ENCODE measurements at regions not wholly inside any gene's neighbourhood (a gene's known extent, or its start where the extent isn't known, plus 50 kb on each side); places are given as distances from the start of the nearest gene placed in this dataset.

GRCh38 chr3:178198329-178198728 lies 337.9 kb upstream of the KCNMB2 start:
- no peak for DNase-seq (ENCODE audit: low spot score in 2 of 2)
- no peak for TF ChIP-seq CTCF (IDR thresholded peaks at IDR 0.05)
- Histone ChIP-seq H3K27me3 (no peaks in the 10 kb centered on the region), H3K36me3 (no peaks in the 10 kb centered on the region), H3K27ac (no peak overlapping the region), H3K9me3 (no peaks in the 10 kb centered on the region), H3K4me3 (no peak overlapping the region), H3K4me1 (peaks cover 5 to 6% of the 10 kb centered on the region in 2 donors)
- intact Hi-C loops (cut with DNase I): no loop called here

GRCh38 chr3:178200316-178200715 lies 335.9 kb upstream of the KCNMB2 start:
- intact Hi-C loops (cut with DNase I): no loop called here
- H3K4me3 ChIP-seq: no peak overlapping the region
- no peaks in the 10 kb centered on the region for H3K9me3 ChIP-seq
- H3K36me3 ChIP-seq: no peaks in the 10 kb centered on the region
- no peaks in the 10 kb centered on the region for H3K27me3 ChIP-seq
- no peak for DNase-seq (ENCODE audit: low spot score in 2 of 2)
- H3K4me1 ChIP-seq: peaks cover 5 to 6% of the 10 kb centered on the region in 2 donors
- TF ChIP-seq CTCF (IDR thresholded peaks at IDR 0.05): no peak
- H3K27ac ChIP-seq: no peak overlapping the region

- intact Hi-C loops (cut with DNase I): no loop called here
- no peak overlapping the region for H3K27ac ChIP-seq
- H3K4me1 ChIP-seq: peaks cover under 1 to 5% of the 10 kb centered on the region in 2 donors
- no peaks in the 10 kb centered on the region for H3K36me3 ChIP-seq
- no peak for DNase-seq (ENCODE audit: low spot score in 2 of 2)
- no peak for TF ChIP-seq CTCF (IDR thresholded peaks at IDR 0.05)
- H3K9me3 ChIP-seq: no peaks in the 10 kb centered on the region
- H3K4me3 ChIP-seq: no peak overlapping the region
- no peaks in the 10 kb centered on the region for H3K27me3 ChIP-seq
These were observed 334.5 kb upstream of the KCNMB2 start for GRCh38 chr3:178201714-178202113.

- Histone ChIP-seq H3K9me3 (no peaks in the 10 kb centered on the region), H3K27ac (no peak overlapping the region), H3K4me1 (peaks cover 0 to 5% of the 10 kb centered on the region in 2 donors), H3K27me3 (no peaks in the 10 kb centered on the region), H3K4me3 (no peak overlapping the region), H3K36me3 (no peaks in the 10 kb centered on the region)
- intact Hi-C loops (cut with DNase I): no loop called here
- TF ChIP-seq CTCF (IDR thresholded peaks at IDR 0.05): no peak
- DNase-seq (ENCODE audit: low spot score in 2 of 2): no peak
These were observed 334.0 kb upstream of the KCNMB2 start for GRCh38 chr3:178202194-178202593.

- Histone ChIP-seq H3K4me1 (peaks cover 0 to 4% of the 10 kb centered on the region in 2 donors), H3K27me3 (no peaks in the 10 kb centered on the region), H3K36me3 (no peaks in the 10 kb centered on the region), H3K4me3 (no peak overlapping the region), H3K9me3 (no peaks in the 10 kb centered on the region), H3K27ac (no peak overlapping the region)
- no peak for DNase-seq (ENCODE audit: low spot score in 2 of 2)
- TF ChIP-seq CTCF (IDR thresholded peaks at IDR 0.05): no peak
- intact Hi-C loops (cut with DNase I): no loop called here
These were observed 333.1 kb upstream of the KCNMB2 start for GRCh38 chr3:178203165-178203564.

- Histone ChIP-seq H3K27ac (no peak overlapping the region), H3K27me3 (no peaks in the 10 kb centered on the region), H3K9me3 (no peaks in the 10 kb centered on the region), H3K36me3 (no peaks in the 10 kb centered on the region), H3K4me1 (no peaks in the 10 kb centered on the region), H3K4me3 (no peak overlapping the region)
- intact Hi-C loops (cut with DNase I): no loop called here
- TF ChIP-seq CTCF (IDR thresholded peaks at IDR 0.05): no peak
- no peak for DNase-seq (ENCODE audit: low spot score in 2 of 2)
These were observed 332.6 kb upstream of the KCNMB2 start for GRCh38 chr3:178203650-178204049.

Data from ascending aorta (tissue), 2 donors.